Midbrain (tissue), 1 donor: ENCODE measurements at regions not wholly inside any gene's neighbourhood (a gene's known extent, or its start where the extent isn't known, plus 50 kb on each side); places are given as distances from the start of the nearest gene placed in this dataset.
"Not testable (repeated sequence)": the region's sequence is repeated elsewhere in the genome, so short reads cannot be mapped to it uniquely, and the experiment has no call there.

Experiments
- DNase-seq: peaks from one replicate; lab custom pipeline; 2025; lab: John Stamatoyannopoulos, UW

GRCh38 chr2:195072806-195073205 lies 584.2 kb upstream of the SLC39A10 start:
- DNase-seq = not testable (repeated sequence)

GRCh38 chr2:195057001-195057400 lies 600.0 kb upstream of the SLC39A10 start:
- DNase-seq = no peak

GRCh38 chr2:195055996-195056395 lies 601.0 kb upstream of the SLC39A10 start:
- DNase-seq = no peak

GRCh38 chr2:195051401-195051800 lies 605.6 kb upstream of the SLC39A10 start:
- DNase-seq = no peak

DNA sequence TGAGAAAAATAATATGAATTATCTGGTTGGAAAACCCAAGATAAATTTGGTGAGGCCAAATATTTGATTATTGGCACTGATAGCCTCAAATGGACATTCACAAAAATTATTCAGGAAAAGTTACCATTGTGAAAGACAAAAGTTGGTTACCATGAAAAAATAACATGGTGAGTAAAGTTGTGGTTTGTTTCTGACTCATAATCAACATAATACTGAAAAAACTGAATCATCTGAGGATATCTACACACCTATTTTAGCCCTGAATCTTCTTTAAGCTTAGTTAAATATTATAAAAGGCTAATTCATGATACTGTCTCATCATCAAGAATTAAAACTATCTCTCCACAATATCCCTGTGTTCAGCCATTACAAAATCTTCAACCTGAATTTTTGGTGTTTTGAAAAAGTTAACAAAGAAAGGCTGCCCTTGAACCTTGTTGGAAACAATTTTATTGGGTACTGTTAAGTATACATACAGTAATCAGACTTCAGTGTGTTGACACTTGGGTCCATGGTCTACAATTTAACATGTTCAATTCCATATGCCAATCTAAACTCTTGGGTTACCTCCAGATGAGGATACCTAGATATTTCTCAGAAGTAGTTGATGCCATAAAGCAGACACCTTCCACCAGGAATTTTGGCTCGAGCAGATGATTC lies 607.5 kb upstream of the SLC39A10 start:
- no peak for DNase-seq

DNA sequence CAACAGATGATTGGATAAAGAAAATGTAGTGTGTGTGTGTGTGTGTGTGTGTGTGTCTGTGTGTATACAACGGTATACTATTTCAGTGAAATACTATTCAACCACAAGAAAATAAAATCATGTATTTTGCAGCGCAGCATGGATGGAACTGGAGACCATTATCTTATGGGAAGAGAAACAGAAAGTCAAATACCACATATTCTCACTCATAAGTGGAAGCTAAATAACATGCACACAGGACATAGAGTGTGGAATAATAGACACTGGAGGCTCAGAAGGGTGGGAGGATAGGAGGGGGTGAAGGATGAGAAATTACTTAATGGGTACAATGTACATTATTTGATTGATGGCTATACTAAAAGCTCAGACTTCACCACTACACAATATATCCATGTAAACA lies 609.1 kb upstream of the SLC39A10 start:
- DNase-seq = no peak

- no peak for DNase-seq
Measured at GRCh38 chr2:195044801-195045200, 612.2 kb upstream of the SLC39A10 start.

DNA sequence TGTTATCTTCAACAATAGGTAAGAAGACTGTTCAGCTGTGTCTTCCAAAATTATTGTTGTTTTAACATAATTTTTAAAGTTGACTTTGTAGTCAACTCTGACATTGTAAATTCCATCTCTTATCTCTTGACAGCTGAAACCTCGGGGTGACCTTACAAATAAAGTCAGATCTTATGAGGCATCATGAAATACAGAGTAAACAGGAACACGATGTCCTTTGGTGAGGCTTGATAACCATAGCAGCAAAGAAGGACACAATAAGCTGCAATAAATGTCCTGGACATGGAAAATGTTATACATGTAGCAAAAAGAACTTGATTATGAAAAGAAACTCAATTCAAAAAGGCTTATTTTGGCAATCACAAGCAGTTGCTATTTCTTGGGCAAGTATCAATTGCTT lies 618.9 kb upstream of the SLC39A10 start:
- no peak for DNase-seq

- no peak for DNase-seq
Measured at GRCh38 chr2:195037045-195037444, 620.0 kb upstream of the SLC39A10 start.

GRCh38 chr2:195031411-195031810 lies 625.6 kb upstream of the SLC39A10 start:
- DNase-seq = no peak

DNA sequence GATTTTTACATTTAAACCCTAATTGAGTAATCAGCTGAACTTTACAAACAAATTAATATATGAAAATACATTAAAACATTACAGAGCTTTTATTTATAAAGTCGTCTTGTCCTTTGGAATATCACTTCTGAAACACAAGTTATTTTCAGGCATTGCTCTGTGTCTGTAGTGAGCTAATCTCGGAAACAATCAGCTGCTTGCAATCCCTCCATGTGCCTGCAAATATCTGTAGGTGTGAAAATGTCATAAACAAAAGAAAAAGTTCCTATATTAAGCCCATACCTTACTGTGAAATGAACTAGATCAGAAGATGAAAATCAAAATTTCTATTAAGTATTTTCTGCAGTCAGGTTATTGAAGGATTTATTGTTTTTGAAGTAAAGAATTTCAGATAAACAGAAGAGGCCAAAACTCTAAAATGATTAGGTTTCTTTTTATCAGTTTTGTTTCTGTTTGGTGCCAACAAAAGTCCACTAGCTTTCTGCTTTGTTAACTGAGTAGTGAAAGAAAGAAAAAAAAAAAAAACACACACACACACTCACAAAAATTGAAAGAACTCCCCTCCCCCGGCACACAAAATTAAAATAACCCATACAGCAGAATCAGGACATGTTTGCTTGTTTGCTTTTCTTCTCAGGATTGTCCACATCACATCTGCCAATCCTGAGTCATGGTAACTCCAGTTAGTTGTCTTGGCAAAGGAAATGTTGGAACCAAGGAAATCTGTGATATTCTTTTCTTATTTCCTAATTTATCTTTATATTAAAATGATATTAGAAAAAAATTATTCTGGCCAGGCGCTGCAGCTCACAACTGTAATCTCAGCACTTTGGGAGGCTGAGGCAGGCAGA lies 627.0 kb upstream of the SLC39A10 start:
- no peak for DNase-seq

DNA sequence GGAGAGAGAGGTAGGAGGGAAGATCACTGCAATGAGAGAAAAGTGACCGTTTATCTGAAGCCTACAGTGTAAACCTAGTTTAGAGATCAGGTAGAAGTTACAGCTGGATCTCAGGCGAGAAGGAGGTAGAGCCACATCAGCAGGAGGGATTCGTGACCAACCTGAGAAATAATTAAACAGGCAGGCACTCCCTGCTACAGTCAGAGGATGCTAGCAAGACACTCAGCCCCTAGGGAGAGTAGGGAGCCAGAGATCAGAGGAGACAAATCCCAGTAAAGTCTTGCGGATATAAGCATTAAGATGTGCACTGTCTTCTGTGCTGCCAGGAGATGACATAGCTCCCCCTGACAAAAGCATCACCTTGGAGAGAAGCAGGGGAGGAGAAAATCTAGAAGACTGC lies 629.1 kb upstream of the SLC39A10 start:
- no peak for DNase-seq

DNA sequence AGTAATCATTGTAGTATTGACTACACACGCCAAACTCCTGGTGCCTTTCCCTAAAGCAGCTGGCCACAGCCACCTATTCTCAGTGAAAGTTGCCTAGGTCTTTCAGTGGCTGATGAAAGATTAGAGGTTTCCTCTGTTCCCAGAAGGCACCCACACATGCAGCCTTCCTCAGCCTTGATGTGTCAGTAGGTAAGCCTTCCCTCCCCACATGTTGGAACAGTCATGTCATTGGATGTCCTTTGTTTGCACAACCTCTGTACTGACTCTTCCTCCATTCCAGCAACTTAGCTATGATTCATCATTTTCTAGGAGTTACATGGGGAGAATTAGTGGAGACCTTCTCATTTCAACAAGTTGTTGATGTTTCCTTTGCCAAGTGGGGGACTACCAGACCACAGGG lies 630.8 kb upstream of the SLC39A10 start:
- DNase-seq = no peak

GRCh38 chr2:195022508-195022830 lies 634.6 kb upstream of the SLC39A10 start:
- no peak for DNase-seq

DNA sequence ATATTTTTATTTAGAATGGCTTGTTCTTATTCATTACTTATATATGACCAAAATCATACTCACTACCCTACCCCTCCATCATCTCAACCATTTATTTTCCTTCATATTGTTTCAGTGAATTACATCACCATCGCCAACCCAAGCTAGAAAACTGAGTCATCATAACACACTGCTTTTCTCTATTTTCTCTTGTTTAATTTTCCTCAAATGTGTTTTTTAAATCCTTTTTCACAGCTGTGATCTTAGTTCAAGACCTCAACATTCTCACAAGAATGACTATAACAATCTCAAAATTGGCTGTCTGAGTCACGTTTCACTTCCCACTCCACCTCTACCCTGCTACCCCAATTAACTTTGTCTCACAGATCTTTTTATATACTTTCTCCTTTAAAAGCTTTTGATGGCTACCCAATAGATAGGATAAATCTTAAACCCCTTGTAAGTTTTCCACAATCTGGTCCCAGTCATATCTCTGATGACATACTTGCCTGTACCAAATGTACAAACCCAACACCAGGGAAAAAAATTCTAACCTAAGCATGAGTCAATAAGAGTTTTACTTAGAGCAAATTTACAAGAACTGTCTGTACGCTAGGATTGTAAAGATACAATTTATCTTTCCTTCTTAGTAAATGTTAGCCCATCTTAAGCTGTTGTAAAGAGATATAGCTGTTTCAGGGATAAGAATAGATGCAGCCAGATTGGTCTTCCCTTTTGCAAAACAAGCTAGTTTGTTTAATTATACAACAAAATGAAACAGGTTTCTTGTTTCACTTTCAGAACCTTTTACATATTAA lies 635.1 kb upstream of the SLC39A10 start:
- no peak for DNase-seq

DNA sequence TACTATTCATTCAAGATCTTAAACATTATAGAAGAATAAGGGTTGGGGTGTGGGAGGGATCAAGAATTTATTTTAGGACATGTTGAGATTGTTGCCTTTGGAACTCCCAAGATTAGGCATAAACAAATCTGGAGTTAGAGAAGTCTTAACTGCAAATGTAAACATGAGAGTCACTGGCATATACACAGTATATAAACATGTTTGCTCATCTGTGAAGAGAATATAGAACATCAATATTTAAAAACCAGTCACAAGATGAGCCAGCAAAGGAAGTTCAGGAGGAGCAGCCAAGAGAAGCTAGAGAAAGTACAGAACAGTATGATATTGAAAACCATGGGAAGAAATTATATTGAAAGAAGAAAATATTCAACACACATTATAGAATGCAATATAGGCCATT lies 638.6 kb upstream of the SLC39A10 start:
- no peak for DNase-seq

DNA sequence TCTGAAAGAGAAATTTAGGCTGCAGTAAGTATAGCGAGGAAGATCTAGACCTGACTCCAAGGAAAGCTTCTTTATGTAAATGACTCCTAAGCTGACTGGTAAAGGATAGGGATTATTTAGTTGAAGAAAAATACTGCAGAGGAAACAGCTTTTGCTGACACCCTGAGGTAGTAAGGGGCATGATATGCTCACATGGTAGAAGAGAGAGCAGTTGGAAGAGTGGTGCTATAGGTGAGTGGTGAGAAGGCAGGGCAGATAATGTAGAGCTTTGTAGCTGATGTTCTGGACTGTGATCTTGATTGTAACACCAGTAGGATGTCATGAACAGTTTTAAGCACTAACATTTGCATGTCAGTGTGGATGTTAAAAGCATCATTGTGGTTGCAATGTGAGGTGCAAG lies 639.1 kb upstream of the SLC39A10 start:
- DNase-seq = no peak

- no peak for DNase-seq
Measured at GRCh38 chr2:195016841-195017240, 640.2 kb upstream of the SLC39A10 start.

DNA sequence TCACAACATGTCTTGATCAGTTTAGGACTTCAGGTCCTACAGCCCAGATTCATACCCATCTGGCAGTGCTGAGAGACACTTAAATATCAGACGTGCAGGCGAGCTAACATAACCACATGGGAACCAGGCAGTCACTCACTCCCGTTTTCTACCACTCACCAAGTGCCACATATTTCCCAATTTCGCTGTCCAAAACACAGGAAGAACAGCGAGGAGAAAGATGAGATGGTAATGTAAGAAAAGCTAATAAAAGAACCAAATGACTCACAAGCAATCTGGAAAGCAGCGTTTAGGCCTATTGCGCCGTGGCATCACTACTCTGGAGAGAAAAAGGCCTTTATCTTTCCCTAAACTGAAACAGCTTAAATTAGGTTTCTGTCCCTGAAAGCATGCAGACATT lies 647.8 kb upstream of the SLC39A10 start:
- no peak for DNase-seq

DNA sequence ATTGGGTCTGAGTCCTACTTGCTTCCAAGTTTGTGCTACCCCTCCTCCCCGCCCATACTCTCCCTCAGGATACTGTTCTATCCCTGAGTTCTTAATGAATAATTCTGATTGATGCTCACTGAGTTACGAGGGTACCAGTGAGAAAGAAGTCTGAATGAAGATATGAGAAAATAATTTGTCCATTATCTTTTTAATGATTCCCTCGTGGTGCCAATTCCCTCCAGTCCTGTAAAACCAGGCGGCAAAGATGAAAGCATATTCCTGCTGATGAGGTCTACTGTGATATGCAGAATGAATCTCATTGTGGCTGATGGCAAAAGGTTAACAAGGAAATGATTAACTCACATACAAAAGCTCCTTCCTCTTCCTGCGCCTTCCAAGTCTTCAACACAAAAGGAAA lies 650.2 kb upstream of the SLC39A10 start:
- no peak for DNase-seq

DNA sequence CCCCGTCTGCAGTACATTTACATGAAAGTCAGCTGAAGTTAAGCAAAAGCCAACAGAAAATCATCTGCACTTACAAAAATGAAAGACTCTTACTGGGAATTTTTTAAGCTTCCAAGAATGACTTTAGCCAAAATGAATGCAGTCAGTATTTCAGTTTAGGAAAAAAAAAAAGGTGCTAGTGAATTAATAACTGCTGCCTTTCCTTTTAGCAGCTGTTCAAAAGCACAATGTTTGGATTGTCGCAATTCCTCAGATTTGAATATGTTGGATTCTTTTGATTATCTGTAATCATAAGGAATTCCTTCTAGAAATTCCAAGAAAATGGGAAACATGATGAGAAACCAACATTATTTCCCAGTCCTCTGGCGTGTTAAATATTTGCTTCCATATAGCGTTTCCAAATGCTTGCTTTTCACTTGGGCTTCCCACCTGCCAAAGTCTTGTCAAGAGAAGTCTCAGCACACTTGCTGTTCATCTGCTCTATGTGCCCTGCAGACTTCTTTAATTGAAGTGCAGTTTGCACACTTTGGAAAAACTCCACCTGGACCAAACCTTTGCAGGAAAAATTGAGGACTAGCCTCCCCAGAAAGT lies 653.0 kb upstream of the SLC39A10 start:
- DNase-seq = no peak

DNA sequence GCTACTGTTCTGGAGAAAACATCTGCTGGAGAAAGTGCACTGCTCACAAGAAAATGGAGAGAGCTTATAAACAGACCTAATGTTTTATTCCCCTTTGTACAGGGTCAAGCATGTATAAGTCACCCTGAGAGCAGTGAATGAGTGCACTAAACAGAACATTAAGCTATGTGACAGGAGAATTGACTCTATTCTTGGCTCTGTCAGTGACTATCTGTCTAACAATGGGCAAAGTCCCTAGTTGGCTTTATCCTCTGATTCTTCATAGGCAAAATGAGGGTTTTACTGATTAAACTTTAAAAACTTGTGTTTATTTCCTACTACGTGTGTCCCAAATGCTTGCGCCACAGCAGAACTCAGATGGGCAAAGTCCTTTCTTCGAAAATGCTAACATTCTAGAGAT lies 655.1 kb upstream of the SLC39A10 start:
- DNase-seq = no peak

DNA sequence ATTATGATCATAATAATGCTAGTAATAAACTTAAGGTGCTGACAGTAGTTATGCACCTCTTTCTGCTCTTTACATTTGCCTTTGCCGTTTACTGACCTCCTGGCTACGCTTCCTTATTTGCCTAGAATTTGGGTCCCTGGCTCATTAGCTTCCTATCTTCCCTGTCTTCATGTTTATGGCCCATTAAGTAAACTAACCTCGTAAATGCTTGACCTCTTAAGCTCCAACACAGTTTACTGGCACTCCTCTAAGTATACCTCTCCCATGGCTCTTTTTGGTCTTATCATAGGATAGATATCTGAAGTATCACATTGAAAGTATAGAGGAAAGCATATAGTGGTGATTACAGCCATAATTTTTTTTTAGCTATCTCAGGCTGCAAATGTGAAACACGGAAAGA lies 657.3 kb upstream of the SLC39A10 start:
- DNase-seq = no peak
